Neural progenitor cell (in vitro differentiated cells): ENCODE measurements at regions not wholly inside any gene's neighbourhood (a gene's known extent, or its start where the extent isn't known, plus 50 kb on each side); places are given as distances from the start of the nearest gene placed in this dataset.

ENCODE experiments used
- DNase-seq: peaks from one replicate; pipeline ENCODE4 v3.0.0-alpha.2; 2016; ENCODE audit warnings: low spot score
- H2AFZ ChIP-seq: fragments of 200-600 bp; sonication (generic); replicated peaks from 2 replicates; pipeline ENCODE4 v1.6.1; 2016; ENCODE audit warnings: antibody characterized with exemption
- H3F3A ChIP-seq: fragments of 200-600 bp; sonication (generic); 2 replicates; pipeline ENCODE4 v1.6.1; 2016; ENCODE audit warnings: antibody characterized with exemption, low read depth
- H3K27ac ChIP-seq: fragments of 200-600 bp; sonication (generic); 2 replicates; pipeline ENCODE4 v1.5.1; 2016; ENCODE audit warnings: mild to moderate bottlenecking
- H3K27me3 ChIP-seq: fragments of 200-600 bp; sonication (generic); 2 replicates; pipeline ENCODE4 v1.6.1; 2016; ENCODE audit warnings: mild to moderate bottlenecking, moderate library complexity
- H3K36me3 ChIP-seq: fragments of 200-600 bp; sonication (generic); 2 replicates; pipeline ENCODE4 v1.5.1; 2016
- H3K4me1 ChIP-seq: fragments of 200-600 bp; sonication (generic); 2 replicates; pipeline ENCODE4 v1.6.1; 2016; ENCODE audit warnings: mixed run types
- H3K4me2 ChIP-seq: fragments of 200-600 bp; sonication (generic); 2 replicates; pipeline ENCODE4 v1.6.1; 2016
- H3K4me3 ChIP-seq: fragments of 200-600 bp; sonication (generic); 2 replicates; pipeline ENCODE4 v1.5.1; 2016
- H3K79me2 ChIP-seq: fragments of 200-600 bp; sonication (generic); 2 replicates; pipeline ENCODE4 v1.6.1; 2016; ENCODE audit warnings: low read depth
- H3K9ac ChIP-seq: fragments of 200-600 bp; sonication (generic); 2 replicates; pipeline ENCODE4 v1.6.1; 2016
- H3K9me3 ChIP-seq: fragments of 200-600 bp; sonication (generic); 2 replicates; pipeline ENCODE4 v1.5.1; 2016; ENCODE audit warnings: low read depth
- H4K20me1 ChIP-seq: fragments of 200-600 bp; sonication (generic); 2 replicates; pipeline ENCODE4 v1.6.1; 2016; ENCODE audit warnings: low read depth
- H3K27ac Mint-ChIP-seq: 3 replicates; pipeline ENCODE4 v1.8.0; 2021; ENCODE audit warnings: mixed read lengths
- H3K27me3 Mint-ChIP-seq: 2 replicates; pipeline ENCODE4 v1.8.0; 2022; ENCODE audit warnings: low read depth, mild to moderate bottlenecking, inconsistent platforms, moderate library complexity, mixed read lengths; ENCODE audit not compliant: insufficient read depth
- H3K36me3 Mint-ChIP-seq: 3 replicates; pipeline ENCODE4 v1.8.0; 2021; ENCODE audit warnings: mixed read lengths
- H3K4me1 Mint-ChIP-seq: 3 replicates; pipeline ENCODE4 v1.8.0; 2021; ENCODE audit warnings: mixed read lengths
- H3K4me3 Mint-ChIP-seq: 3 replicates; pipeline ENCODE4 v1.8.0; 2021; ENCODE audit warnings: mild to moderate bottlenecking, moderate library complexity, mixed read lengths
- H3K9me3 Mint-ChIP-seq: 3 replicates; pipeline ENCODE4 v1.8.0; 2020; ENCODE audit warnings: mixed read lengths
- CTCF ChIP-seq: fragments of 200-600 bp; sonication (generic); IDR thresholded peaks from 2 replicates; pipeline ENCODE4 v1.5.1; 2017; ENCODE audit warnings: antibody characterized with exemption, mild to moderate bottlenecking
- EZH2 ChIP-seq: fragments of 200-600 bp; sonication (generic); IDR thresholded peaks from 2 replicates; pipeline ENCODE4 v1.6.1; 2017; ENCODE audit warnings: antibody characterized with exemption, mild to moderate bottlenecking, moderate library complexity
- EZH2phosphoT487 ChIP-seq: fragments of 200-600 bp; sonication (generic); IDR thresholded peaks from 2 replicates; pipeline ENCODE4 v1.6.1; 2017; ENCODE audit warnings: antibody characterized with exemption

DNA sequence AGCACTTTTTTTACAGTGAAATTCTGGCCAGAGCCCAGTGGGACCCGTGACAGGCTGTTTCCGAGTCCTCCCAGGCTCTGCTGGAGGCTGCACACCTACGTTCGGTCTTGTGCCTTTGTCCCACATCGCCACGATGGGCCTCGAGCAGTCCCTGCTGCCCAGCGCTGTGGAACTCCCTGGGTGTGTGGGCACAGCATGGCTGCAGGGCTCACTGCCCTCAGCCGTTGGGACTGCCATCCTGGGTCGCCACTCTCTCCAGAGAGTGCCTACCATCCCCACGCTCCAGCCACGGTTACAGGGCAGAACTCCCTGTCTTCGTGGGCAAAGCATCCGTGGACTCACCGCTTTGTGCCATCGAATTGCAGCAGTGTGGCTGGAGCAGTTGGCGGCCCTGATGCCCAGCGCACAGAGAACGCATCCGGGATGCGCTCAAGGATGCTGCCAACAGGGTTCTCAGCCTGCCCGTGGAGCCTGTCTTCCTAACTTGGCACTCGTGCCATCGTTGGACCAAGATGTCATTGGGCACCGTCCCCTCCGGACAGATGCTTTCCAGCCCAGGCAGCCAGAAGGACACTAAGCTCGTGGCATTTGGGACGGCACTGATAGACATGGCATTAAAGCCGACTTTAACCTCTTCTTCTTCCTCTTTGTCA lies 85.0 kb upstream of the ARHGEF7 start:
- Histone ChIP-seq H3F3A (no peaks in the 10 kb centered on the region), H3K9ac (no peak overlapping the region), H3K4me3 (no peak overlapping the region), H3K4me2 (no peak overlapping the region), H3K36me3 (no peaks in the 10 kb centered on the region), H3K4me1 (no peaks in the 10 kb centered on the region), H3K79me2 (no peaks in the 10 kb centered on the region), H4K20me1 (no peaks in the 10 kb centered on the region), H2AFZ (no peak overlapping the region), H3K9me3 (no peaks in the 10 kb centered on the region), H3K27me3 (no peaks in the 10 kb centered on the region), H3K27ac (no peak overlapping the region)
- Mint-ChIP-seq H3K9me3 (no peaks in the 10 kb centered on the region), H3K27me3 (no peaks in the 10 kb centered on the region), H3K4me3 (no peak overlapping the region), H3K27ac (no peak overlapping the region), H3K4me1 (peaks cover 6% of the 10 kb centered on the region), H3K36me3 (no peaks in the 10 kb centered on the region)
- TF ChIP-seq CTCF: no peak
- TF ChIP-seq EZH2phosphoT487: no peak
- TF ChIP-seq EZH2: no peak
- DNase-seq: no peak

DNA sequence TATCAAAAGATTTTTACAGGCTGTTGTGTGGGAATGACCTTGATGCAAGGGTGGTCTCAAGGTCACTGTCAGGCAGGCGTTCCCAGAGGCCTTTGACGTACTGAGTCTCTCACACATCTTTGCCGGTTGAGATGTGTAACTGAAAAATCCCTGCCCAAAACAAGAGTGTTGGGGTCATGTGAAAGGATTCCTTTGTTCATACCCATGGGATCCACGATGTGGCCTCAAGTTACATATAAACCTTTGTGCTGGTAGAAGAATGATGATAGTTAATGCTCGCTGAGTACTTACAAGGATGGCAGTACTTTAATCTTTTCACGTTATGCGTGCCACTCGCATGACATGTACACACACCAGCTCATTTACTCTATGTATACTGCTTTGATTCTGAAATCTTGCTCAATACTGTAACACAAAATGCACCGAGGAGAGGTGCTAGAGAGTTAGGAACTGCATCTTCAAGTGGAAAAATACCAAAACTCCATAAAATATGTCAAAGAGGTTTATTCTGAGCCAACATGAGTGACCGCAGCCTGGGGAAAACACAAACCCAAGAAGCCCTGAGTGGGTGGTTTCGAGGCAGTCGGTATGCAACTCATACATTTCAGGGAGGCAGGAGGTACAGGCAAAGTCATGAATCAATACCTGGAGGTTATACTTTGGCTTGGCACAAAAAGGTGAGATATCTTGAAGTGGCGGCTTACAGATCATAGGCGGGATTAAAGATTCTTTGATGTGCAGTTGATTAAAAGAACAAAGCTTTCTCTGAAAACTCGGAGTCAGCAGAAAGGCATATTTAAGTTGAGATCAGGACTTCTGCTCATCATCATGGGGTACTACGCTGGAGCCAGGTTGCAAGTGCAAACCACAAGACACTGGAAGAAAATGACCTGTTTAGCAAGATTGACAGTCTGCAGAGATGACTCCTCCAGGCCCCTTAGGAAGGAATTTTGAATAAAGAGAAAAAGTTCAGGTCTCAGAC lies 87.4 kb upstream of the ARHGEF7 start:
- Histone ChIP-seq H2AFZ (no peak overlapping the region), H3K27ac (no peak overlapping the region), H3K4me3 (no peak overlapping the region), H3F3A (no peaks in the 10 kb centered on the region), H4K20me1 (no peaks in the 10 kb centered on the region), H3K4me2 (no peak overlapping the region), H3K27me3 (no peaks in the 10 kb centered on the region), H3K4me1 (no peaks in the 10 kb centered on the region), H3K36me3 (no peaks in the 10 kb centered on the region), H3K79me2 (no peaks in the 10 kb centered on the region), H3K9me3 (no peaks in the 10 kb centered on the region), H3K9ac (no peak overlapping the region)
- H3K4me3 Mint-ChIP-seq: no peak overlapping the region
- H3K27me3 Mint-ChIP-seq: no peaks in the 10 kb centered on the region
- no peaks in the 10 kb centered on the region for H3K9me3 Mint-ChIP-seq
- H3K4me1 Mint-ChIP-seq: peaks cover 6% of the 10 kb centered on the region
- TF ChIP-seq EZH2phosphoT487: no peak
- TF ChIP-seq EZH2: no peak
- TF ChIP-seq CTCF: no peak
- no peaks in the 10 kb centered on the region for H3K36me3 Mint-ChIP-seq
- DNase-seq: no peak
- no peak overlapping the region for H3K27ac Mint-ChIP-seq

GRCh38 chr13:111025310-111025709 lies 89.8 kb upstream of the ARHGEF7 start:
- no peaks in the 10 kb centered on the region for H4K20me1 ChIP-seq
- no peaks in the 10 kb centered on the region for H3K4me1 ChIP-seq
- H2AFZ ChIP-seq: no peak overlapping the region
- H3K4me1 Mint-ChIP-seq: peaks cover 6% of the 10 kb centered on the region
- no peak overlapping the region for H3K9ac ChIP-seq
- H3K4me3 Mint-ChIP-seq: no peak overlapping the region
- no peaks in the 10 kb centered on the region for H3K36me3 ChIP-seq
- H3K9me3 Mint-ChIP-seq: peaks cover 9% of the 10 kb centered on the region
- no peaks in the 10 kb centered on the region for H3K79me2 ChIP-seq
- H3K27ac Mint-ChIP-seq: no peak overlapping the region
- H3K27me3 ChIP-seq: no peaks in the 10 kb centered on the region
- H3K4me2 ChIP-seq: no peak overlapping the region
- no peaks in the 10 kb centered on the region for H3F3A ChIP-seq
- no peak for DNase-seq
- H3K9me3 ChIP-seq: peaks cover 10% of the 10 kb centered on the region
- H3K36me3 Mint-ChIP-seq: no peaks in the 10 kb centered on the region
- no peak for TF ChIP-seq EZH2phosphoT487
- TF ChIP-seq CTCF: no peak
- no peak for TF ChIP-seq EZH2
- H3K27me3 Mint-ChIP-seq: no peaks in the 10 kb centered on the region
- H3K27ac ChIP-seq: no peak overlapping the region
- H3K4me3 ChIP-seq: no peak overlapping the region
